ENCODE measurements at regions not wholly inside any gene's neighbourhood (a gene's known extent, or its start where the extent isn't known, plus 50 kb on each side); places are given as distances from the start of the nearest gene placed in this dataset.

DNA sequence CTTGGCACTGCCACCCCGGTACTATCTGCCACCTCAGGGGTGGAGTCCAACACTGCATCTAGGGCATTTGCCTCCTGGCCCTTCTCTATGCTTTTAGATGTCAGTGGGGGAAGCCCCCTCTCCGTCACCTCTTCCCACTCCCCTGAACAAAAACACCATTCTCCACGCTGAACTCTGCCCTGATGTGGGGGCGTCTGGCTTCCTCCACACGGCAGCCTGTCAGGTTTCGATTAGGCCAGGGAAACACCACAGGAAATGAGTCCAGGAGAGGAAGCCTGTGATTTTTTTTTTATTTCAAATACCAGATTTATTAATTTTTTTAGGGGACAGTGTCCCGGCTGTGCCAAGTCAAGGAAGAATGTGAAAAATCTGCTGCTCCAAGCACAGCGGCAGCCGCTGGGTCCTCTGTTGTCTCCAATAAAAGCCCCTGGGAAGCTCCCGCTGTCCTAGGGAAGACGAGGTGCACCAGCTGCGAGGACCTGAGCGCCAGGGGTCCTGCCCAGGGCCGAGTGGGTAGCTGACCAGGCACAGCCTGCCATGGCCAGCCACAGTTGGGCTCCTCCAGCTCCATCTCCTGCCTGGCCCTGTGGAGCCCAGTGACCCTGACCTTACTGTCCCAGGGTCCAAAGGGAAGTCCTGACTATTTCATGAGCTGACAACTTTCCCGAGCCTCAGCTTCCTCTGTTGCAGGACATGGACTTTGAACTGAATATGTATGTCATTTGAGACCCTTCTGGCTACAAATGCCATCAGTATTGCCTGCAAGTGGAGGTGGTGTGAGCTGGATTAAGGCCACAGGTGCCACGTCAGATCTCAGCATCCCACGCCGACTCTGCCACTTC, 336.7 kb downstream of the FOXL1 start:
- no peaks in the 10 kb centered on the region for H3K79me2 ChIP-seq
- no peak overlapping the region for H2AFZ ChIP-seq
- H3K9ac ChIP-seq, result no peak overlapping the region
- no peaks in the 10 kb centered on the region for H3K27me3 ChIP-seq (ENCODE audit: control insufficient read depth, insufficient read depth, low read length)
- H3K9me3 ChIP-seq (ENCODE audit: control insufficient read depth, low read length), result no peaks in the 10 kb centered on the region
- no peak overlapping the region for H3K27ac ChIP-seq
- no peak overlapping the region for H3K4me2 ChIP-seq (ENCODE audit: low read length)
- no peak for TF ChIP-seq CTCF (IDR thresholded peaks at IDR 0.05)
- H3K36me3 ChIP-seq (ENCODE audit: control insufficient read depth, insufficient read depth, low read length), result no peaks in the 10 kb centered on the region
- no peaks in the 10 kb centered on the region for H3K4me1 ChIP-seq
- no peak overlapping the region for H3K4me3 ChIP-seq (ENCODE audit: low read depth, low read length)

- no peak overlapping the region for H2AFZ ChIP-seq
- no peak overlapping the region for H3K4me2 ChIP-seq (ENCODE audit: low read length)
- no peaks in the 10 kb centered on the region for H3K4me1 ChIP-seq
- no peaks in the 10 kb centered on the region for H3K79me2 ChIP-seq
- no peak overlapping the region for H3K9ac ChIP-seq
- no peaks in the 10 kb centered on the region for H3K27me3 ChIP-seq (ENCODE audit: control insufficient read depth, insufficient read depth, low read length)
- no peaks in the 10 kb centered on the region for H3K36me3 ChIP-seq (ENCODE audit: control insufficient read depth, insufficient read depth, low read length)
- H3K9me3 ChIP-seq (ENCODE audit: control insufficient read depth, low read length), result no peaks in the 10 kb centered on the region
- TF ChIP-seq CTCF (IDR thresholded peaks at IDR 0.05), result no peak
- no peak overlapping the region for H3K4me3 ChIP-seq (ENCODE audit: low read depth, low read length)
- H3K27ac ChIP-seq, result no peak overlapping the region
Observed at GRCh38 chr16:86917471-86918365, 339.4 kb downstream of the FOXL1 start.

GRCh38 chr16:86918637-86919036, 340.3 kb downstream of the FOXL1 start:
- Histone ChIP-seq H3K27me3 (ENCODE audit: control insufficient read depth, insufficient read depth, low read length) (no peaks in the 10 kb centered on the region), H3K4me1 (no peaks in the 10 kb centered on the region), H3K9me3 (ENCODE audit: control insufficient read depth, low read length) (no peaks in the 10 kb centered on the region), H3K4me3 (ENCODE audit: low read depth, low read length) (no peak overlapping the region), H3K36me3 (ENCODE audit: control insufficient read depth, insufficient read depth, low read length) (no peaks in the 10 kb centered on the region), H3K79me2 (no peaks in the 10 kb centered on the region), H3K27ac (no peak overlapping the region), H3K4me2 (ENCODE audit: low read length) (no peak overlapping the region), H2AFZ (no peak overlapping the region), H3K9ac (no peak overlapping the region)
- TF ChIP-seq CTCF (IDR thresholded peaks at IDR 0.05), result no peak

DNA sequence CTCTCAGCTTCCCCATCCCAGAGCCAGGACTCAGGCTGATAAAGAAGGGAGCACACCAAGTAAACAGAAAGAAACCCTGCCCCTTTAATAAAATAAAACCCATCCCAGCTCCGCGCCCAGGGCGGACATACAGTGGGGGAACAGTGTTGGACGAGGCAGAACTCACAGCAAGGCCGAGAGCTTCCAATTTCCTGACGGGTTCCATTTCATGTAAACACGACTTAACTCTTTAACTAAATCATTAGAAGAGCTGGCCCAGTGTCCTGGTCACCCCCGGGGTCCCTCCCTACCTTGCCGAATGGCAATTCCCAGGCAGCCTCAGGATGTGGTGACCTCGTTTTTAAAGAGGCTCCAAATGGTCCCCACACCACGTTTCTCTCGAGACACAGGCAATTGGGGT, 340.7 kb downstream of the FOXL1 start:
- Histone ChIP-seq H3K27ac (no peak overlapping the region), H3K27me3 (ENCODE audit: control insufficient read depth, insufficient read depth, low read length) (no peaks in the 10 kb centered on the region), H3K9ac (no peak overlapping the region), H3K4me3 (ENCODE audit: low read depth, low read length) (no peak overlapping the region), H3K4me1 (no peaks in the 10 kb centered on the region), H3K79me2 (no peaks in the 10 kb centered on the region), H3K4me2 (ENCODE audit: low read length) (no peak overlapping the region), H3K36me3 (ENCODE audit: control insufficient read depth, insufficient read depth, low read length) (no peaks in the 10 kb centered on the region), H2AFZ (no peak overlapping the region), H3K9me3 (ENCODE audit: control insufficient read depth, low read length) (no peaks in the 10 kb centered on the region)
- TF ChIP-seq CTCF (IDR thresholded peaks at IDR 0.05), result no peak
